GM12891 (cell line): ENCODE measurements at regions not wholly inside any gene's neighbourhood (a gene's known extent, or its start where the extent isn't known, plus 50 kb on each side); places are given as distances from the start of the nearest gene placed in this dataset.
"Not testable (repeated sequence)": the region's sequence is repeated elsewhere in the genome, so short reads cannot be mapped to it uniquely, and the experiment has no call there.

Experiments
- POLR2A ChIP-seq: IDR thresholded peaks from 2 replicates; pipeline ENCODE4 v1.6.1; 2011; ENCODE audit warnings: low read depth, low read length, control low read depth
- POLR2AphosphoS5 ChIP-seq: IDR thresholded peaks from 2 replicates; pipeline ENCODE4 v1.6.1; 2011; ENCODE audit warnings: low read depth, low read length, control low read depth
- POU2F2 ChIP-seq: IDR thresholded peaks from 2 replicates; pipeline ENCODE4 v1.6.1; 2011; ENCODE audit warnings: low read depth, mild to moderate bottlenecking, control low read depth, low read length, moderate library complexity
- SPI1 ChIP-seq: IDR thresholded peaks from 2 replicates; pipeline ENCODE4 v1.6.1; 2011; ENCODE audit warnings: low read depth, low read length, control low read depth
- TAF1 ChIP-seq: IDR thresholded peaks from 2 replicates; pipeline ENCODE4 v1.6.1; 2011; ENCODE audit warnings: low read depth, low read length, control low read depth

- TF ChIP-seq POLR2A, POLR2AphosphoS5, SPI1, TAF1, POU2F2: not testable (repeated sequence)
Observed at GRCh38 chr6:141460245-141460644, 672.5 kb upstream of the GJE1 start.
